ENCODE measurements at regions not wholly inside any gene's neighbourhood (a gene's known extent, or its start where the extent isn't known, plus 50 kb on each side); places are given as distances from the start of the nearest gene placed in this dataset.

- no peak for TF ChIP-seq FOXJ3 (CRISPR knock-in tag; IDR thresholded peaks at IDR 0.05)
These were observed 202.7 kb upstream of the MPPED2 start (continued) for GRCh38 chr11:30788849-30789248.

- Histone ChIP-seq H3K4me2 (no peak overlapping the region), H4K20me1 (ENCODE audit: insufficient read depth) (no peaks in the 10 kb centered on the region), H3F3A (replicated peaks; ENCODE audit: insufficient read depth) (no peaks in the 10 kb centered on the region), H2AFZ (ENCODE audit: low read depth) (no peak overlapping the region), H3K79me2 (ENCODE audit: insufficient read depth) (no peaks in the 10 kb centered on the region), H3K27me3 (ENCODE audit: insufficient read depth) (no peaks in the 10 kb centered on the region), H3K9me3 (no peaks in the 10 kb centered on the region), H3K9me2 (no peaks in the 10 kb centered on the region), H3K4me3 (ENCODE audit: low read depth in 2 of 2, low read length in 1 of 2) (no peak overlapping the region), H3K4me1 (ENCODE audit: control insufficient read depth in 1 of 2, insufficient read depth in 2 of 2, low read depth in 1 of 2, low read length in 1 of 2) (peaks cover 0 to 9% of the 10 kb centered on the region in 2 experiments; a peak in 1 of 4 replicates), H3K27ac (ENCODE audit: low read depth in 2 of 2, low read length in 1 of 2) (no peak overlapping the region), H3K36me3 (replicated peaks in 1 of 2; ENCODE audit: control insufficient read depth in 1 of 2, insufficient read depth in 2 of 2, low read length in 1 of 2) (no peaks in the 10 kb centered on the region), H3K9ac (no peak overlapping the region)
- ChIA-PET CTCF (no interaction called here), POLR2A (no interaction called here)
- DNase-seq = no peak
- TF ChIP-seq ELF1 (IDR thresholded peaks at IDR 0.05) (no peak), MEF2A (IDR thresholded peaks at IDR 0.05; ENCODE audit: borderline replicate concordance, low read depth) (no peak), TEAD4 (IDR thresholded peaks at IDR 0.05; ENCODE audit: borderline replicate concordance, insufficient read depth) (no peak), SIN3A (IDR thresholded peaks at IDR 0.05; ENCODE audit: borderline replicate concordance, low read depth, low read length) (no peak)
- 21% methylated on average over 4 of the region's 4 CpGs for WGBS (ENCODE audit: low lambda C conversion rate)
These were observed 200.3 kb upstream of the MPPED2 start for GRCh38 chr11:30786256-30787110.

DNA sequence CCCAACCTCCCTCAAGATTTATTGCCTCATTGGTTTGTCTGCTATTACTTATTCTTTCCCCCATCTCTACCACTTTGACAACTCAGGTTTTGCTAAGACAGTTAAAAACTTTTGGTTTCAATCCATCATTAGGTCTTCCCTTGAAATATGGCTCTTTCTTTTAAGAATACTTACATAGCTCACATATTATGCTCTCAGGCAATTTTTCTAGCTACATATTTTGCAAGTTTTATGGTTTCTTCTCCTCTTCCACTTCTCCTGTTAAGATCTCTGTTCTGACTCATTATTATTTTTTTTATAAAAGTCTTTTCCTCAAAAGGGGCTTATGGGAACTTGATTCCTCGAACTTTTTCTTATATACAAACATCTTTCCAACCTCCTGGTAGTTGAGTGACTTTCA, 192.4 kb upstream of the MPPED2 start:
- Histone ChIP-seq H3K4me3 (ENCODE audit: low read depth in 2 of 2, low read length in 1 of 2) (no peak overlapping the region), H2AFZ (ENCODE audit: low read depth) (no peak overlapping the region), H3F3A (replicated peaks; ENCODE audit: insufficient read depth) (no peaks in the 10 kb centered on the region), H3K27me3 (ENCODE audit: insufficient read depth) (no peaks in the 10 kb centered on the region), H4K20me1 (ENCODE audit: insufficient read depth) (no peaks in the 10 kb centered on the region), H3K36me3 (replicated peaks in 1 of 2; ENCODE audit: control insufficient read depth in 1 of 2, insufficient read depth in 2 of 2, low read length in 1 of 2) (no peaks in the 10 kb centered on the region), H3K79me2 (ENCODE audit: insufficient read depth) (no peaks in the 10 kb centered on the region), H3K9me2 (no peaks in the 10 kb centered on the region), H3K9me3 (no peaks in the 10 kb centered on the region), H3K9ac (no peak overlapping the region), H3K4me2 (no peak overlapping the region), H3K27ac (ENCODE audit: low read depth in 2 of 2, low read length in 1 of 2) (no peak overlapping the region), H3K4me1 (ENCODE audit: control insufficient read depth in 1 of 2, insufficient read depth in 2 of 2, low read depth in 1 of 2, low read length in 1 of 2) (no peaks in the 10 kb centered on the region; a peak in 1 of 4 replicates)
- WGBS (ENCODE audit: low lambda C conversion rate) = 3% methylated on average over 1 of the region's 1 CpG
- POLR2A ChIA-PET = no interaction called here
- CTCF ChIA-PET = no interaction called here
- TF ChIP-seq, protein P1, sequence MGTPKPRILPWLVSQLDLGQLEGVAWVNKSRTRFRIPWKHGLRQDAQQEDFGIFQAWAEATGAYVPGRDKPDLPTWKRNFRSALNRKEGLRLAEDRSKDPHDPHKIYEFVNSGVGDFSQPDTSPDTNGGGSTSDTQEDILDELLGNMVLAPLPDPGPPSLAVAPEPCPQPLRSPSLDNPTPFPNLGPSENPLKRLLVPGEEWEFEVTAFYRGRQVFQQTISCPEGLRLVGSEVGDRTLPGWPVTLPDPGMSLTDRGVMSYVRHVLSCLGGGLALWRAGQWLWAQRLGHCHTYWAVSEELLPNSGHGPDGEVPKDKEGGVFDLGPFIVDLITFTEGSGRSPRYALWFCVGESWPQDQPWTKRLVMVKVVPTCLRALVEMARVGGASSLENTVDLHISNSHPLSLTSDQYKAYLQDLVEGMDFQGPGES (IDR thresholded peaks at IDR 0.05; ENCODE audit: low read depth, low read length) = no peak
- TF ChIP-seq POLR2AphosphoS5 (IDR thresholded peaks at IDR 0.05; ENCODE audit: low read depth, low read length) (no peak), TEAD4 (IDR thresholded peaks at IDR 0.05; ENCODE audit: borderline replicate concordance, insufficient read depth) (no peak), JUND (IDR thresholded peaks at IDR 0.05) (no peak), RCOR1 (IDR thresholded peaks at IDR 0.05; ENCODE audit: low read length) (no peak), SMC3 (IDR thresholded peaks at IDR 0.05; ENCODE audit: low read depth, low read length) (no peak), MXI1 (IDR thresholded peaks at IDR 0.05; ENCODE audit: low read depth, low read length) (no peak), CHD2 (IDR thresholded peaks at IDR 0.05; ENCODE audit: low read length, partially characterized antibody) (no peak), YY1 (IDR thresholded peaks at IDR 0.05; ENCODE audit: low read depth) (no peak), GATA2 (CRISPR knock-in tag; IDR thresholded peaks at IDR 0.05) (no peak)
- TF ChIP-seq, protein P2, sequence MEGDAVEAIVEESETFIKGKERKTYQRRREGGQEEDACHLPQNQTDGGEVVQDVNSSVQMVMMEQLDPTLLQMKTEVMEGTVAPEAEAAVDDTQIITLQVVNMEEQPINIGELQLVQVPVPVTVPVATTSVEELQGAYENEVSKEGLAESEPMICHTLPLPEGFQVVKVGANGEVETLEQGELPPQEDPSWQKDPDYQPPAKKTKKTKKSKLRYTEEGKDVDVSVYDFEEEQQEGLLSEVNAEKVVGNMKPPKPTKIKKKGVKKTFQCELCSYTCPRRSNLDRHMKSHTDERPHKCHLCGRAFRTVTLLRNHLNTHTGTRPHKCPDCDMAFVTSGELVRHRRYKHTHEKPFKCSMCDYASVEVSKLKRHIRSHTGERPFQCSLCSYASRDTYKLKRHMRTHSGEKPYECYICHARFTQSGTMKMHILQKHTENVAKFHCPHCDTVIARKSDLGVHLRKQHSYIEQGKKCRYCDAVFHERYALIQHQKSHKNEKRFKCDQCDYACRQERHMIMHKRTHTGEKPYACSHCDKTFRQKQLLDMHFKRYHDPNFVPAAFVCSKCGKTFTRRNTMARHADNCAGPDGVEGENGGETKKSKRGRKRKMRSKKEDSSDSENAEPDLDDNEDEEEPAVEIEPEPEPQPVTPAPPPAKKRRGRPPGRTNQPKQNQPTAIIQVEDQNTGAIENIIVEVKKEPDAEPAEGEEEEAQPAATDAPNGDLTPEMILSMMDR (IDR thresholded peaks at IDR 0.05) = no peak
- no peak for DNase-seq

Data from SK-N-SH (cell line).